Fibroblast of peridontal ligament (primary cell): ENCODE measurements at regions not wholly inside any gene's neighbourhood (a gene's known extent, or its start where the extent isn't known, plus 50 kb on each side); places are given as distances from the start of the nearest gene placed in this dataset.
A peak's percentile ranks its signal among the peaks of the same experiment; 100 is the strongest.

ENCODE experiments used
- DNase-seq: peaks from one replicate; pipeline ENCODE4 v3.0.0-alpha.2; 2010; ENCODE audit errors: extremely low read depth

DNA sequence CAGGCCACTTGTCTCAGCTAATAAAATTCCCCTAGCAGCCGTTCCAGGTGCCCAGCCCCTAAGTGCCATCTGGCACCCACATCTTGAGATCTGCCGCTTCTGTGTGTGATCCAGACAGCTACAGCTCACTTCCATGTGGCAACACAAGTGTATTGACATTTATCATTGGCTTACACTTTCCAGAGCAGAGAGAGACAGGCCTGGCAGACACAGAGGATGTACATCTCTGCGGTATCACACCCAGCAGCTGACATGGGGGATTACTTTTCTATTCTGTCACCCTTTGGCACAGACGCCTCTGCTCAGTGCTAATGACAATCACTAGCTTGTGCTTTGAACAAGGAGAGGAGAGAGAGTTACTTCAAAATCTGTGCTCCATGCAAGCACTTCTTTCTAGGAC, 195.9 kb downstream of the KDR start:
- DNase-seq, result no peak

DNA sequence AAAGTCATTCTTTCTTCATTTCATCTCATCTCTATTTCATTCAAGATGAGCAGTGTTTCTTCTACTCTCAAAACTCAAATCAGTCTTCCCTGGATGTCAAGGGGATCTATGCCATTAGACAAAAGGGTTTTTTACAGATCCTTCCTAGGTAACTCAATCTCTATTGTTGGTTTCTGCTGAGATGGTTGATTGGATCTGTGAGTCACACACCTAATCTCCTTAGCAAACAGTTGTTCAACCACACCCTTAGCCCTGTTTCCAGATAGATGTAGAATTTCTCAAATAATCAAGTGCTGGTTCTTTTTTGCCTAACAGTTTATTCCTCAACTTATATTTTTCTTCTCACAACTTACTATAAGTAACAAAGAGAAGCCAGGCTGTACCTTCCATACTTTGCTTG, 200.5 kb downstream of the KDR start:
- no peak for DNase-seq

DNA sequence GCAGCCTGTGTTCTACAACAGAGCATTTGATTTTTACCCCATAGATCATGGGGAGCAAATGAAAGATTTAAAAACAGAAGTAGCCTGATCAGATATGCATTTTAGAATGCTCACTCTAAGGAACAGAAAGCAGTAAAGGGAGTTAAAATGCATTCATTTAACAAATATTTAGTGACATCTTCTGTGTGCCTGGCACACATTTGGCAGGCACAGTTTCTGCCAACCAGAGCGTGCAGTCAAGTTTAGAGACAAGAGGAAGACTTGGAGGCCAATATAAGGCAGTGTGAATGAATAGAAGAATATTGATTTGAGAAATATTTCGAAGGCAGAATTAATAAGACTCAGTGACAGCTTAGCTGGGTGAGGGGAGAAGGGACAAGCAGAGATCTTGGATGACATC, 210.1 kb downstream of the KDR start:
- no peak for DNase-seq

DNA sequence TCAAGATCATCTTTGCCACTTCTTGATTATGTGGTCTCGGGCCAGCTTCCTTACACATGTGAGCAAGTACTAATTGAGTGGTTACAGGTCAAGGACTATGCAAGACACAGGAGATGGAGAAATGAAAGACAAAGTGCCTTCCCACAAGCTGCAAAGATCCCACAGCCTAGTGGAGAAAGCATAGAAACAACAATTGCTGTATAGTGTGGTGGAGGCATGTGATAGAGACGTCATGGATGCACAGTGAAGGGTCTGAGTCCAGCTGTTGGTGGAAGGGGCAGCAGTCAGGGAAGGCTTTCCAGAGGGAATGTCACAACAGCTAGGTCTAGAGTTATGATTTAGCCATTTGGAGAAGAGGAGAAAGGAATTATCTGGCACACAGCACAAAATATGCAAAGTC, 210.6 kb downstream of the KDR start:
- no peak for DNase-seq

DNA sequence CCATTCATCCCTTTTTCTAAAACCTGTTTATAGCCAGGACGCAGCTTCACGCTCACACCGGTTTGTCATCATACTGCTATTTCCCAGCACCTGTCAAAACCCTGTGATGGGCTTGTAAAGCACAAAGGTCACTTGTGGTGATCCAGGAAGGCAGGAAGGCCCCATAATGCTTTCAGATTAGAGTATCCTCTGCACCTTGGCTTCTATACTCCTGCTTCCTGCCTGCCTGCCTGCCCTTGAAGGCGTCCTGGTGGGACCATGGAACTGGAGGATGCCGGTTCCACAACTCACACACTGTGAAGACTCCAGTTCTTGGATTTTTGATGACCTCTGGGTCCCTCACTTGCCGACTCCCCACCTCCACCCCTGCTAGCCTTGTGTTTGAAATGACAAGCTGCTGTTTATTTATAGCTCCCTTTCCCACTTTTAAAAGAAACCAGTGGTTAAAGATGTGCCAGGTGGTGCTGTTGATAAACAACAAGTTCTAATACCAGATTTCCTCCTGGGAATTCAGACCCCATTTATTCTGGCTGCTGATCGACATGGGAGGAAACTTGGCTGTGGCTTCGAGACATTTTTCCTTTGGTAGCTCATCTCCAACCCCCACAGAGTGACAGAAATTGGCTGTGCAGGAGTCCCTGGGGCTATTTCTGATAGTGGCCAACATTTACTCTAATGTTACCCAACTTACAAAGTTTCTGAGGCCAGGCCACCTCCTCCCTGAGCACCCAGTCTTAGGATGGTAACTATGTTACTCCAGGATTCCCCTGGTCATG, 211.5 kb downstream of the KDR start:
- no peak for DNase-seq

DNA sequence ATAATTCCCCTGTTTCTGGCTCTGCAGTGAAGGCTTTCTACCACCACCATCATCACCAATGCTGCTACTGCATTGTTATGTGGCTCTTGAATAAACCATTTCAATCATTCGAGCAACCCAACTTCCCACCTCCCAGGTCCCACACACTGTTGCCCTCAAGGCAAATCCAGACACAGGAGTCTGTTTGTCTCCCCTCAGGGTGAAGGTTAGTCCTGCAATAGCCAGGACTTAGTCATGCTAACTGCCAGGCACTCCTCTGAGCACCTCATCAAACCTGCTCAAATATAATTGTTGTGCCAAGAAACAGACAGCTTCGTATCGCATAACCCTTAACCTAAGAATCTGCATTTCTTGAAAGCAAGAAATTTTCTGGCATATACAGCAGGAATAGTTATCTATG, 213.2 kb downstream of the KDR start:
- no peak for DNase-seq

DNA sequence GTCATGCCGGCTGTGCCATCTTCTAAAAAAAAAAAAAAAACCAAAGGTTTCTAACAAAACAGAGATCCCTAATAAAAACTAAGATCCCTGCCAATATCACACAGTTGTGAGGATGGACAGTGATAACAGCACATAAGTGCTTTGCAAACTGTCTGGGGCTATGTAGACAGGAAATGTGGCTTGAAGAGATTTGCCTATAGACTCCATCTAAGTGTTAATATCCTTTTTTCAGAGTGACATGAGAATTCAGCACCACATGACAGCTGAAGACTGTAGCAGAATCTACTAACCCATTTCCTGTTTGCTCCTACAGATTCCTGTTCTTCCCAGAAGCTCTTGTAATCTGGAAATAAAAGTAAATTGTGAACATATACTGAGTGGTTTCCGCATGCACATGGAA, 215.4 kb downstream of the KDR start:
- no peak for DNase-seq

DNA sequence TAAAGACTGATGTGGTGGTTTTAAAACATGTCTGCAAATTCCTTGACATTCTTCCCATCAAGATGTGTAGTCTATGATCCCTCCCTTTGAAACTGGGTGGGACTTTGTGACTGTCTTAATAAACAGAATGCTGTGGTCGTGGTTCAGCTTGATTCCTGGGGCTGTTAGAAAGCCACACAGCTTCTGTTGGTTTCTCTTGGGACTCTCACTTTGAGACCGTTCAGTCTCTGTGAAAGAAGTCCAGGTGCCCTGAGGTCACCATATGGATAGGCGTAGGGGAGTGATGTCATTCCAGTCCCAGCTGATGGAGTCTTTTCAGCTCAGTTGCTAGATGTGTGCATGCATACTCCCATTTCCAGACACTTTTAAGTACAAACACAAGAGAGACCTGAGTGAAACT, 216.6 kb downstream of the KDR start:
- no peak for DNase-seq

DNA sequence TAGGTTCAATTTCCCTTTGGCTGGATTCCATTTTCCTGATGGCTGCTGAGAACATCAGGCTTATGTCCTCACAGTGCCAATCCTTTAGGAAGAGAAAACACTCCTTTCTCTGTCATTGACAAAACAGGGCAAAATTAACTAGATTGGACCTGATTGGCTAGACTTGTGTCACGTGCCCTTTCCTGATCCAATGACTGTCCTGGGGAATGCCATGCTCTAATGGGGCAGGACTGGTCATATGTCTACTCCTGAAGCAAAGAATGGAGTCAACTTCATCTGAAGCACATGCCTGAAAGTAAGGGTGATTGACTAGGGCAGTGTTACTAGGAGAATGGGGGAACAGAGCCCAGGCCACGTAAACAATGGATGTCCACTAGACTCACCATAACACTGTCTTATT, 220.4 kb downstream of the KDR start:
- no peak for DNase-seq

DNA sequence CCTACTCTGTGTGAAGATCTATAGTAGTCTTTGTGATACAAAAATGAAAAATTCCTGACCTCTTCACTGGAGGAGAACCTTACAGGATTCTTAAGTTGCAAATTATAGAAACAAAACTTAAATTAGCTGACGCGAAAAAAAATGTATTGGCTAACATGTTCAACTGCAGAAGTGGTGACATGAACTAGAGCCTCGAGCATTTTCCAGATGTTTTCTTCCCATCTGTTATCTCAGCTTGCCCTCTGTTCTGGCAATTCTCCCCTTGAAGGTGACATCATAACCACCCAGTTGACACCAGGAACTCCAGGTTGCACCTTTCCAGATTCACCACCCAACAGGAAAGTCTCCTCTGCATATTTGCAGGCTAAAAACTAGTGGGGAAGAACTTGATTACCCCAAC, 222.4 kb downstream of the KDR start:
- no peak for DNase-seq

DNA sequence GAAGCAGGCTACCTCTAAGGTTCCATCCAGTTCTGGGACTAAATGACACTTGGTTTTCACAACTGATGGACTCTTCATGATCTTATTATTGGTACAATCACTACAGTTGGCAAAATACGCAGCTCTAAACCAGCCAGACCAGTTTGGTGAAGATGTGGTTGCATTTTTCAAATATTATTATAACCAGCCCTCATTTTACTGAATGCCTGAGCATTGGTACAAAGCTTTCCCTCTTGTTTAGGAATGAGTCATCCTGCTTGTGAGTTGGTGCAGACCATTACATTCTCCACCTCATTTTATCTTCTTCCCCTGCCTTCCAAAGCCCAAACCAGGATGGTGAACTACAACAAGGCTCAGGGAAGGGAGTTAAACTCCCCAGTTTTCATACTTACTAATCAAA, 223.1 kb downstream of the KDR start:
- peak; percentile 70 for DNase-seq

DNA sequence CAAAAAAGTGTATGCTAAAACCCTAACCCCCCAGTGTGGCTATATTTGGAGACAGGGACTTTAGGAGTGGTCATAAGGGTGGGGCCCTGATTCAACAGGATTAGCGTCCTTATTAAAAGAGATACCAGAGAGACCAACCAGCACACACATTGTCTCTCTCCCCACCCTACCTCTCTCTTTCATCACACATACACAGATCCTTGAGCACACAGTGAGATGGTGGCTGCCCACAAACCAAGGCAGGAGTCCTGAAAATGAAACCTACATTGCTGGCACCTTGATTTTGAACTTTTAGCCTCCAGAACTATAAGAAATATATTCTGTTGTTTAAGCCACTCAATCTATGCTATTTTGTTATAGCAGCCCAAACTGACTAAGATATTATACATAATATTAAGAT, 224.2 kb downstream of the KDR start:
- DNase-seq, result no peak

DNA sequence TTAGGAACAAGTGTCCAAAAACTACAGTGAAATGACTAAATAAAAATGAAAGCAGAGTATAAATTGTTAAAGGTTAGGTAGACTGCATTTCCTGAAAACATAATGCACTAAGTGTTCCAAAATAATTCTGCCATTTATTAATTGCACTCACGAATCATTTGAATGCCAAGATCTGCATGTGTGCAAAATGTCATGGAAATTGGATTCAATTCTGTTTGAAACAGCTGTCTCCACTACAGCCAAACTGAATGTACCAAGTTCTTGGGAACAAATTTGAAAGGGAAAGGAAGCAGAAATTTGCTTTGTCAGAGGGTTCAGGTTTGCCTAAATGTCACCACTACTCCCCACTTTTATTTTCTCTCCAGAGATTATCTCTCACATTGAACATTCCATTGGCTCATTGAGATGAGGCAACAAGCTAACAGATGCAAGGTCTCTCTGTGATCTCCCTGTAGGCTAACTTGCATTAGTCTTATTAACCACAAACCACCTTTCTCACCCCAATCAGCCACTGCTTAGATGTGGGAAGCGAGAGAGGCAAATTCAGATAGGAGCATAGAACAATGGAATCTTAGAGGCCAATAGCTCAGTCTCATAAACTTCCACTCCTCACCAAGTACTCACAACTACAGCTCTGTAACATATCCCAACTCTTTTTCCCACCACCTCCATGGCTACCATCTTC, 226.6 kb downstream of the KDR start:
- no peak for DNase-seq

DNA sequence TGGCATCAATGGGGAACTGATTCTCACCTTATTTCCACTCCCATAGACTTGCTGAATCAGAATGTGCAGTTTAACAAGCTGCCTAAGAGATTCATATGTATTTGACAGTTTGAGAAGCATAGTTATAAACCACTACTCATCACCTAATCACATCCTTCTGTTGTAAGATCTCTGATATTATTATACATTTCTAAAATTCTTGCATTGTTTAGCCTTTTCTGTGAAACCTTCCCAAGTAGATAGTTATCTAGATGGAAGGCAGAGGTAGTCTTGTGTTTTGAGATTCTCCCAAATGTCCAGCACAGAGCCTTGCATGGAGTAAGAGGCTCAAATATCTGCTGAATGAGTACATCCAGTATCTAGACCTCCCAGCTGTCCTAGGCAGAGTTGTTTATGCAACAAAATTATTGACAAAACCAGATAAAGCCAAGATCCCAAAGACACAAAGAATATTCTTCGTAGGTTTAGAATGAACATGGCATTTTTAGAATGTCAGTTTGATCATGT, 227.3 kb downstream of the KDR start:
- peak; percentile 8 for DNase-seq

DNA sequence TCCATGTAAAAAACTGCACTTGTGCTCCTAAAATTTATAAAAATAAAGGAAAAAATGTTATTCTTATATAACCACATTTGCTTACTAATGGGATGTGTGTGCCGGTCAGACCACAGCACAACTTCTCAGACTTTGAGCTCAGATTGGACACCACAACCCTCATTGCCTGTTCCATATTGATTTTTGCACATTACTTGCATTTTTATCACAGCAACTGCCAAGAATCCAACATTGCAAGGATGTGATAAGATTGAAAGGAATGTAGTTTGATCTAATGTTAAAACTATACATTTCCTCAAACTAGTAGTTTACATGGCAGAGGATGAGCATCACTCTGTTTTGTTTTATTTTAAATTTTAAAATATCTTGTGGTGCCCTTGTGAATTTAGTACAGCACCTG, 227.8 kb downstream of the KDR start:
- peak; percentile 57 for DNase-seq

DNA sequence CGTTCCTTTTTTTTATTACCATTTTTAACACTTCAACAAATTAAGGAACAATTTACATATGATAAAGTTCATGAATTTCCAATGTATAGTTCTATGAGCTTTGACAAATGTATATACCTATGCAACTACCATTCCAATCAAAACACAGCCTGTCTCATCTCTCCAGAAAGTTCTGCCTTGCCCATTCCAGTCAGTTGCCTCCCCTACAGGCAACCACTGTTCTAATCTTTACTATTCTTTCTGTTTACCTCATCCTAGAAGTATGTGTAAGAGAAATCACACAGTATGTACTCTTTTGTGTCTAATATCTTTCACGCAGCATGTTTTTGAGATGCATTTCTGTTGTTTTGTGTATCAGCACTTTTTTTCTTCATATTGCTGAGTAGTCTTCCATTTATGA, 224.9 kb downstream of the KIT start:
- no peak for DNase-seq

DNA sequence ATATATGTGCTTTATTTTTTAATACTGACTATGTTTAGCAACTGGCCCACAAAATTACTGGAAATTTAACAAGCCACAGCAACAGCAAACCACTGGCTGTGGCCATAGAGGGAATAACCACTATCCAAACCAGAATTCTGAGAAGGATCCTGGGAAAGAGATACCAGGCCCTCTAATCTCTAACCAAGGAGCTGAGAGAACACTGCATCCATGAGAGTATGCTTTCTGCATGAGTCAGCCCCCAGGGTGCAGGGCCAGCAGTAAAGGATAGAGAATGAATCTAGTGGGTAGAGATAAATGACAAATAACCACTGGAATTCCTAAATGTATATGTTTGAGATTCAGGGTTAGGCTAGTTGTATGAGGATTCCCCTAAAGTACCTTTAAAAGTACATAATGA, 221.8 kb downstream of the KIT start:
- peak; percentile 71 for DNase-seq

DNA sequence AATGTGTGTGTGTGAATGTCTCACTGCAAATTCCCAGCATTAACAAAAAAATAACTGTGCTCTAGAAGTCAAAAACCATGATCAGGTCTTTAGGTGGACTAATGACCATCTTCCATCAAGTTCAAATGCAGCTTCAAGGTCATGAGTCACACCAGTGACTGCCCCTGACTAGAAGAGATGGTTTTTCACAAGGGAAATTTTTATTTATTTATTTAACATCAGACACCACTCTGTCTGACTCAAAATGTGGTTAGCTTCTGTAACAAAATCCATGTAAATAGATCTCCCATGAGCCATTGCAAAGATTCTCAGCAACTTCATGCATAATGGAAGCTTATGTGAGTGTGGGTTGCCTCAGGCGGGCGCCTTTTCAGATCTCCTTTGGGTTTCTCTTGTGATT, 219.2 kb downstream of the KIT start:
- DNase-seq, result peak; percentile 80

DNA sequence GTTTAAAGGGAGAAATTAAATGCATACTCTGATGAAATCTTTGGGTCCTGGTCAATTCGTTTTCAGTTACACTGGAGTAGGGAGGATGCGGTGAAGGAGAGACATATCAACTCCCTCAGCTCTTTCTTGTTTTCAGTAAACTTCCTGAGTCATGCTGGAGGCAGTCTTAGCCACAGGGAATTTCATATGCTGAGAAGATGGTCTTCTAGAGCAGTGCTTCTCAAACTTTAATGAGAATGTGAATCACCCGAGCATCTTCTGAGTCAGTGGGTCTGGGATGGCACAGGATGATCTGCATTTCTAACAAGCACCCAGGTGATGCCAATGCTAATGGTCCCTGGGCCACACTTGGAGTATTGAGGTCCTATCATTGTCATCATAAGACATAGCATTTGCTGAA, 214.5 kb downstream of the KIT start:
- DNase-seq, result peak; percentile 55

DNA sequence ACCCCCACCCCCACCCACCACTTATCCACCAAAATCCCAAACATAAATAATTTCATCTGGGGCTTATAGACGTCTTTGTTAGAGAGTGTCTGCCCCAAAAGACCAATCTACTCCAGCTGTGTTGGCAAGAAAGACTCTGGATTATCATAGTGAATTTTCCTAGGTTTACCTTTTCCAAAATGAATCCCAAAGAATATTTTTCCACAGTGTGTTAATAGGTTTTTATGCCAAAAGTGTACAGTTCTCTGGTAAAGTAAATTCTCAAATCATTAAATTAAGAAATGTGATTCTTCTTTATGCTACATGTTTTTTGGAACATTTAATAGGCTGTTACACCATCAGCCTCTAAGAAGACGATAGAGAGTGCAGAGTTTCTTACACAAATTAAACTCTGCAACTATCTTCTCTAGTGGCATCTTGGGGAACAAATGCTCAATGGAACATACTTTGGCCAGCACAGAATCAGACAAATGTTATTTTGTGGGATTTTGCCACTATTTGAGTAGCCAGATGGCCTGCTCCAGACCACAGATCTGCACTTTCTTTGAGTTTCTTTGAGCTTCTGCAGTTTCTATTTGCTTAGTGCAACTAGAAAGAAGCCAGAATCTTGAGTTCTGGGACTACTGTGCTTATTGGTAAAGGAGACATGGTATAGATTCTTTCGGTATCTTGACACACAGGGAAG, 206.0 kb downstream of the KIT start:
- DNase-seq, result no peak

DNA sequence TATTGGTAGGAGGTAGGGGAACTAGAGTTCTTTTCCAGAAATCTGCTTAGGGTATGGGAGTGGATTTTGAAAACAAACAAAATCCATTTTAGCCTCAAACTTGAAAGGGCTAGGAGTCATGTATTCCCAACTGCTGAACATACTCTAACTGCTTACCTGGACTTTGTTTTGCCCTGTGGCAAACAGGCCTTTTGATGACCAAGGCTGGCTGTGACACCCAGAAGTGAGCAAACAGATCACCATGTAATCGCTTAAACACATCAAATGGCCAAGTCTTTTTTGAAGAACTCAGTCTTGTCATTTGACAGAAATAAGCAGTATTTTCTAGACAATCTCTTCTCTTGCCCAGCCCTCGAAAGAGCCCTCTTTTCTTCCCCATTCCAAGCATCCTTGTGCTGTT, 203.4 kb downstream of the KIT start:
- DNase-seq, result no peak

DNA sequence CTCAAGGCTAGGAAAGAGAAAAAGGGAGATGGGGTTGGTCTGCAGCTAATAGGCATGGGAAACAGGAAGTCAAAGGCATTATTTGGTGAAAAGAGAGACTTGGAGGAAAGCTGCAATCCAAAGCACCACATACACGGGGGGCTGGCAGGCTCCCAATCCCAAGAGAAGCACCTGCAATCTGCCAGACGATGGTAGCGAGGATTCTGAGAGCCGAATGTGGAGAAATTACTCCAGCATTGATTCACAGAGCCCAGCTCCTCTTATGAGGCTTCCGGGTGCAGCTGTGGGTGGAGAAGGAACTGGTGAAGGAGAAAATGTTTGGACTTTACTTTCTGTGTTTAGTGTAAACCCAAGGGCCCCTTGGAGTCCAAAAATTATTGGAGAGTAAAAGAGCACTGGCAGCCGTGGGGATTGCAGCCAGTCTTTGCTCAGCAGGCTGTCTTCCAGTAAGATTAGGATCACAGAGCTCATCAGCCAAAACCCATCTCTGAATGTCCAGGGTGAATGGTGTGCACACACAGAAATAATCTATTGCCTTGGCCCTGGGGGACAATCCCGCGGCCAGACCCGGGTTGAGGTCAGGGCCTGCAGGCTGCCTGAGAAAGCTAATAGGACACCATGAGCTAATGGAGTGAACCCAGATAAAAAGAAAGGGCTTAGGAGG, 197.6 kb downstream of the KIT start:
- DNase-seq, result no peak
